ENCODE measurements at regions not wholly inside any gene's neighbourhood (a gene's known extent, or its start where the extent isn't known, plus 50 kb on each side); places are given as distances from the start of the nearest gene placed in this dataset.

DNA sequence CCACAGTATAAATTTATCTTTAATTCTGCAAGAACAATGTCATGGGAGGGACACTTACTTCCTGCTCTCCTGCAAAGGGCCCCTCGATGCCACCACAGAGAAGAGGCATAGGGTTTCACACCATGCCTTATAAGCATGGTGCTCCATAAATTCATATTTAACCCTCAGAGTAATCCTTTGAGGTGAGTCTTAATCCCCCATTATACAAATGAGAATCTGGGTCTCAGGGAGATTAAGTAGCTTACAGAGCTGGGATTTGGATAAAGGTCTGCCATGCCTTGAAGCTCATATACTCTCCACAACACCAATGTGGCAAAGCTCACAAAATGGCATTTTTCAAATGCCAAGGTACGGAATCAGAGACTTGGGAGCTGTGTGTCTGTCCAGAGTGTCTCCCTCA, 268.5 kb upstream of the CCL2 start:
- no peaks in the 10 kb centered on the region for H3K4me1 ChIP-seq (ENCODE audit: control insufficient read depth, insufficient read depth, low read length)
- H3K27me3 ChIP-seq (ENCODE audit: control insufficient read depth, insufficient read depth, low read length), result no peaks in the 10 kb centered on the region
- no peak for DNase-seq (ENCODE audit: low read depth, low spot score)
- WGBS (ENCODE audit: insufficient coverage, insufficient read length), result no CpG with 5 or more reads among the region's 2 CpGs
- no peaks in the 10 kb centered on the region for H3K9me3 ChIP-seq (ENCODE audit: control insufficient read depth, insufficient read depth, low read length)
- no peaks in the 10 kb centered on the region for H3K36me3 ChIP-seq (ENCODE audit: control insufficient read depth, insufficient read depth, low read length)
- H3K4me3 ChIP-seq (ENCODE audit: low read length), result no peak overlapping the region
- no peak overlapping the region for H3K27ac ChIP-seq (ENCODE audit: low read length)

DNA sequence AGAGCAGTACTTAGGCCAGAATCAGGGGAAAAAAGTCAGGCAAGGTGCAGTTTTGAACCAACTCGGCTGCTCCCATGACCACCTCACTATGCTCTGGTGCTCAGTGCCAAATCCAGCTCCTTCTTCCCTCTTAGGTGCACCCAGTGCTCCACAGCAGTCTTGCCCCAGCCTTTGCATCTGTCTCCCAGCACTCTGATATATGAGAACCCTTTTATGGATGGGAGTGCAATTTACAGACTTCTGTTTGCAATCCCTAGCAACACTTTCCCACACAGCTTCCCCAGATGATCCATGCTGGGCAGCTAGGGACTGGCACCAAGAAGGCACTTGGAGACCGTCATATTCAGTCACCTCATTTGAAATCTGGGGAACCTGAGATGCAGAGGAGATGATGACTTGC, 267.9 kb upstream of the CCL2 start:
- no peak for DNase-seq (ENCODE audit: low read depth, low spot score)
- Histone ChIP-seq H3K27ac (ENCODE audit: low read length) (no peak overlapping the region), H3K4me3 (ENCODE audit: low read length) (no peak overlapping the region), H3K4me1 (ENCODE audit: control insufficient read depth, insufficient read depth, low read length) (no peaks in the 10 kb centered on the region), H3K27me3 (ENCODE audit: control insufficient read depth, insufficient read depth, low read length) (no peaks in the 10 kb centered on the region), H3K9me3 (ENCODE audit: control insufficient read depth, insufficient read depth, low read length) (no peaks in the 10 kb centered on the region), H3K36me3 (ENCODE audit: control insufficient read depth, insufficient read depth, low read length) (no peaks in the 10 kb centered on the region)
- no CpG with 5 or more reads among the region's 2 CpGs for WGBS (ENCODE audit: insufficient coverage, insufficient read length)

DNA sequence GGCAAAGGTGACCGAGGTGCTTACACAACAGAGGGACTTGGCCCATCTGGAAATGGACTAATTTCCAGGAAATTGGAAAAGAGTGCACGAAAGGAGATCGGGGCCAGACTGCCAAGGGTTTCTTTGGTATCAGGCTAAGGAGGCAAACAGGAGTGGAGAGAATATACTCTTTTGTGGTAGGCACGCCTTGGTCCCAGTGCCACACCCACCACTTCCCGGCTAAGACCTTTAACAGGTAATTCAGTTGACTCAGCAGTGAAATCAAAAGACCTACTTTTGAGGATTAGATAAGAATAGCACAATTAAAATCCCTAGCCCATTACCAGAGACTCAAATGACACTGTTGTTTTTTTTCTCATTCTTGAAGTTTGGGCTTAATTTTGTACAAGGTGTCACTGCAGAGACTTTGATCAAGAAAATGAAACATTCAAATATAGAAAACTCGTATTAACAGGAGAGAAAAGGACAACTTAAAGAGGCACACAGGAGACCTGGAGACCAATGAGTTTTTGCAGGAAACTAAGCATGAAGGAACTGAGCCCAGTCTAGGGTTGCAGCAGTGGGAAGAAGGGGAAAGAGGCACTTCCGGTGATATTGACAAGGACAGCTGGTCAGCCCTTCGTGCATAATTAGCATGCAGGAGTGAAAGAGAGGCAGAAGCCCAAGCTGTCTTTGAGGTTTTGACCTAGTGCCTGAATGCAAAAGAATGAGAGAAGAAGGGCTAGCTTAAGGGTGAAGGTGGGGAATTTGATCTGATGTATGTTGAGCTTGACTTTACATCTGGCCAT, 265.5 kb upstream of the CCL2 start:
- DNase-seq (ENCODE audit: low read depth, low spot score), result no peak
- Histone ChIP-seq H3K27me3 (ENCODE audit: control insufficient read depth, insufficient read depth, low read length) (no peaks in the 10 kb centered on the region), H3K36me3 (ENCODE audit: control insufficient read depth, insufficient read depth, low read length) (no peaks in the 10 kb centered on the region), H3K4me3 (ENCODE audit: low read length) (no peak overlapping the region), H3K9me3 (ENCODE audit: control insufficient read depth, insufficient read depth, low read length) (no peaks in the 10 kb centered on the region), H3K27ac (ENCODE audit: low read length) (no peak overlapping the region), H3K4me1 (ENCODE audit: control insufficient read depth, insufficient read depth, low read length) (no peaks in the 10 kb centered on the region)
- no CpG with 5 or more reads among the region's 8 CpGs for WGBS (ENCODE audit: insufficient coverage, insufficient read length)

DNA sequence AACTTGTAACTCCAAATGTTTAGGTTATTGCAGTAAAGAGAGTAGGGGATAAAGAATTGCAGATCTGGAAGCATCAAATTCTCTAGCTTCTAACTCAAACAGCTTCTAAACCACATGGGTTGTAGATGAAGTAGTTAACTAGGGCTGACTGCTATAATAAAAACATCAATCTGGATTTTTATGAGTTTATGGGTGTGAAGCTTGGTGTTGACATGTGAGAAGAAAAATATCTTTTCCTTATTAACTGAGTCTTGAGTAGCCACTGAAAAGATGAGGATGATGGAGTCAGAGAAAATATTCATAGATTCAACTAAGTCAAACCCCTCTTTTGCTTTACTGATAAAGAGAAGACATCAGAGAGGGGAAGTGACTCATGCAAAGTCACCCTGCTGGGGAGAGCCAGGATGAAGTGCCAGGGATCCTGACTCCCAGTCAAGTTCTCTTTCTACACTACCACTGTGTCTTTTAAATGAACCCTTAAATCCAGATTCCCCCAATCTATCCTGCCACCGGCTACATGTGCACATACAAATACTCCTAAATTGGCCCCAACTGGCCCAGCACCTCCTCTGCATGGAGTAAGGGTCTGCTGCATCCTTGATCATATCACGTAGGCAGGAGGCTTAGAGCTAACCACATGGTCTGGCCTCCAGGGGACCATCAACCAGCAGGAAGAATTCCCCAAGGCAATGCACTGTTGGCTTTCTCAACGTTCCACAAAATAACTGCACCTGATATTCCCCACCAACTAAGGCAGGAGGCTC, 264.0 kb upstream of the CCL2 start:
- no peaks in the 10 kb centered on the region for H3K27me3 ChIP-seq (ENCODE audit: control insufficient read depth, insufficient read depth, low read length)
- no peak overlapping the region for H3K27ac ChIP-seq (ENCODE audit: low read length)
- no CpG with 5 or more reads among the region's 3 CpGs for whole genome bisulfite sequencing (ENCODE audit: insufficient coverage, insufficient read length)
- no peaks in the 10 kb centered on the region for H3K36me3 ChIP-seq (ENCODE audit: control insufficient read depth, insufficient read depth, low read length)
- no peak overlapping the region for H3K4me3 ChIP-seq (ENCODE audit: low read length)
- H3K9me3 ChIP-seq (ENCODE audit: control insufficient read depth, insufficient read depth, low read length), result no peaks in the 10 kb centered on the region
- H3K4me1 ChIP-seq (ENCODE audit: control insufficient read depth, insufficient read depth, low read length), result no peaks in the 10 kb centered on the region
- DNase-seq (ENCODE audit: low read depth, low spot score), result no peak

DNA sequence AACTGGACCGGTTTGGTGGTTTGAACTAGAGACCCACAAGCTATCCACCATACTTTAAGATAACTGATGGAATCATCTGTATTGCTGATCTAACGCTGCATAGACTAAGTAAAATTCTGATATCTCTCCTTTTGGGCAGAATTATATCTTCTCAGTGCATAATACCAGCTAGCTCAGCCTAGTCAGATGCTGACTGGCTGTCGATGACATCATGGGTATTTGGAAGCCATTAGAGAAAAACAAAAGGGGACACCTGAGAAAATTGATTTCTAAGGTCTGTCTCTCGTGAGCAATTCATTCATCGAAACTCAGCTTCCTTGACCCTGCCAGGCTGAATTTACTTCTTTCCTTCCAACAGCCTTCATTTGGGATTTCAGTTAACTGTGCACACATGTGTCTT, 263.0 kb upstream of the CCL2 start:
- no peak overlapping the region for H3K27ac ChIP-seq (ENCODE audit: low read length)
- no peaks in the 10 kb centered on the region for H3K9me3 ChIP-seq (ENCODE audit: control insufficient read depth, insufficient read depth, low read length)
- no peak overlapping the region for H3K4me3 ChIP-seq (ENCODE audit: low read length)
- WGBS (ENCODE audit: insufficient coverage, insufficient read length), result no CpG with 5 or more reads among the region's 5 CpGs
- H3K4me1 ChIP-seq (ENCODE audit: control insufficient read depth, insufficient read depth, low read length), result no peaks in the 10 kb centered on the region
- no peak for DNase-seq (ENCODE audit: low read depth, low spot score)
- no peaks in the 10 kb centered on the region for H3K36me3 ChIP-seq (ENCODE audit: control insufficient read depth, insufficient read depth, low read length)
- no peaks in the 10 kb centered on the region for H3K27me3 ChIP-seq (ENCODE audit: control insufficient read depth, insufficient read depth, low read length)

DNA sequence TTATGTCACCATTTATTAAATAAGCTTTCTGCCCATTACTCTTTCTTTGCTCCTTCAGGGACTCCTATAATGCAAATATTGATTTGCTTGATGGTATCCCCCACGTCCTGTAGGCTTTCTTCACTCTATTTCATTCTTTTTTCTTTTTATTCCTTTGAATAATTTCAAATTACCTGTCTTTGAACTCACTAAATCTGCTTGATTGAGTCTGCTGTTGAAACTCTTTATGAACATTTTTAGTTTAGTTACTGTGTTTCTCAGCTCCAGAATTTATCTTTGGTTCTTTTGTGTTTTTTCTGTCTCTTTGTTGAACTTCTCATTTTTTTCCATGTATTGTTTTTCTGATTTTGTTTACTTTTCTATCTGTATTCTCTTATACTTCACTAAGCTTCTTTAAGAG, 254.4 kb upstream of the CCL2 start:
- Histone ChIP-seq H3K9me3 (ENCODE audit: control insufficient read depth, insufficient read depth, low read length) (no peaks in the 10 kb centered on the region), H3K27ac (ENCODE audit: low read length) (no peak overlapping the region), H3K27me3 (ENCODE audit: control insufficient read depth, insufficient read depth, low read length) (no peaks in the 10 kb centered on the region), H3K4me3 (ENCODE audit: low read length) (no peak overlapping the region), H3K4me1 (ENCODE audit: control insufficient read depth, insufficient read depth, low read length) (no peaks in the 10 kb centered on the region), H3K36me3 (ENCODE audit: control insufficient read depth, insufficient read depth, low read length) (no peaks in the 10 kb centered on the region)
- no peak for DNase-seq (ENCODE audit: low read depth, low spot score)
- no CpG with 5 or more reads among the region's 1 CpG for WGBS (ENCODE audit: insufficient coverage, insufficient read length)

DNA sequence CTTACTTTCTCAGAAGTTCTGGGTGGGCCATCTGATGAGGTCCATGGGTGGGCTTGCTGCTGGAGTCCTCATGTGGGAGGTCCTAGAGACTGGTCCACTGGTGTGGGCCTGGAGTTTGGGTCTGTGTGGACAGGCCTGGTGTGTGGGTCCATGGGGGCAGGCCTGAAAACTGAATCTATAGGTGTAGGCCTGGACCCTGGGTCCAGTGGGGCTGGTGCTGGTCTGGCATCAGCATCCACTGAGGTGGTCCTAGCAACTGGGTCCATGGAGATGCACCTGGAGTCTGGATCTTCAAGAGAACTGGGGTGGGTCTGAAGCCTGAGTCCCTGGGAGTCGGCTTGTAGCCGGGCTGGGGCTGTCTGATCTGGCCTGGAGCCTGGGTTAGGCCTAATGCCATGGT, 253.8 kb upstream of the CCL2 start:
- no peaks in the 10 kb centered on the region for H3K27me3 ChIP-seq (ENCODE audit: control insufficient read depth, insufficient read depth, low read length)
- H3K27ac ChIP-seq (ENCODE audit: low read length), result no peak overlapping the region
- H3K9me3 ChIP-seq (ENCODE audit: control insufficient read depth, insufficient read depth, low read length), result no peaks in the 10 kb centered on the region
- no CpG with 5 or more reads among the region's 2 CpGs for WGBS (ENCODE audit: insufficient coverage, insufficient read length)
- no peak overlapping the region for H3K4me3 ChIP-seq (ENCODE audit: low read length)
- DNase-seq (ENCODE audit: low read depth, low spot score), result no peak
- no peaks in the 10 kb centered on the region for H3K36me3 ChIP-seq (ENCODE audit: control insufficient read depth, insufficient read depth, low read length)
- H3K4me1 ChIP-seq (ENCODE audit: control insufficient read depth, insufficient read depth, low read length), result no peaks in the 10 kb centered on the region

DNA sequence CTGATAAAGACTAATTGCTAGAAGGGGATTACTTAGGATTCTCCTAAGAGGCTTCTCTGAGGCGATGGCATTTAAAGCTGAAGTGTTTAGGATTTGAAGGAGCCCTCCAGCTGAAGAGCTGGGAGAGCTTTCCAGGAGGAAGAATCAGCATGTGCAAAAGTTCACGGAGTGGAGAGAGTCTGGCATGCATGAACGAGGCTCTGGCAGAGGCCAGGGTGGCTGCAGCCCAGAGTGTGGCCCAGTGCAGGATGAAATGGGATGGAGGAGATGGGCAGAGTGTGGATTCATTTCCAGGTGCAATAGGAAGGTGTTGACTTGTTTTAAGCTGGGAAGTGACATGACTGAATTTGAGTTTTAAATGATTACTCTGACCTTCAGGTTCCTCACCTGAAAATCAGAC, 249.0 kb upstream of the CCL2 start:
- Histone ChIP-seq H3K4me3 (ENCODE audit: low read length) (no peak overlapping the region), H3K27me3 (ENCODE audit: control insufficient read depth, insufficient read depth, low read length) (no peaks in the 10 kb centered on the region), H3K4me1 (ENCODE audit: control insufficient read depth, insufficient read depth, low read length) (no peaks in the 10 kb centered on the region), H3K27ac (ENCODE audit: low read length) (no peak overlapping the region), H3K9me3 (ENCODE audit: control insufficient read depth, insufficient read depth, low read length) (no peaks in the 10 kb centered on the region), H3K36me3 (ENCODE audit: control insufficient read depth, insufficient read depth, low read length) (no peaks in the 10 kb centered on the region)
- no CpG with 5 or more reads among the region's 3 CpGs for WGBS (ENCODE audit: insufficient coverage, insufficient read length)
- DNase-seq (ENCODE audit: low read depth, low spot score), result no peak

DNA sequence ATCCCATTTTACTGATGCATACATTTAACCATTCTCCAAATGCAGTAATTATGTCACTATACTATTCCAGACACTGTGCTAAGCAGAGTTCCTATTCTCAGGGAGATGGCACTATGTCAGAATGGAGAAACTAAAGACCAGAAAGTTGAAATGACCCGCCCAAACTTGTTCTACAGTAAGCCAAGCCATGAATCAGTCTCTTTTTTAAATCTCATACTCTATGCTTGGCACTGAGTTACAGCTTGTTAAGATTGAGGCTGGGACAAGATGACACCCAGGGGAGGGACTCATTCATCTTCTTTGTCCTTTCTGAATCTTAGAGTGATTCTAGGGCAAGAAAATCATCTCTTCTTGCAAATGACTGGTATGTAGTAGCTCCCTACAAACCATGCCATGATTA, 247.0 kb upstream of the CCL2 start:
- WGBS (ENCODE audit: insufficient coverage, insufficient read length), result no CpG with 5 or more reads among the region's 1 CpG
- Histone ChIP-seq H3K27ac (ENCODE audit: low read length) (no peak overlapping the region), H3K27me3 (ENCODE audit: control insufficient read depth, insufficient read depth, low read length) (no peaks in the 10 kb centered on the region), H3K9me3 (ENCODE audit: control insufficient read depth, insufficient read depth, low read length) (no peaks in the 10 kb centered on the region), H3K4me1 (ENCODE audit: control insufficient read depth, insufficient read depth, low read length) (0 out of 2 replicates have a peak, but pooled peaks cover 2% of the 10 kb centered on the region), H3K36me3 (ENCODE audit: control insufficient read depth, insufficient read depth, low read length) (no peaks in the 10 kb centered on the region), H3K4me3 (ENCODE audit: low read length) (no peak overlapping the region)
- DNase-seq (ENCODE audit: low read depth, low spot score), result no peak

DNA sequence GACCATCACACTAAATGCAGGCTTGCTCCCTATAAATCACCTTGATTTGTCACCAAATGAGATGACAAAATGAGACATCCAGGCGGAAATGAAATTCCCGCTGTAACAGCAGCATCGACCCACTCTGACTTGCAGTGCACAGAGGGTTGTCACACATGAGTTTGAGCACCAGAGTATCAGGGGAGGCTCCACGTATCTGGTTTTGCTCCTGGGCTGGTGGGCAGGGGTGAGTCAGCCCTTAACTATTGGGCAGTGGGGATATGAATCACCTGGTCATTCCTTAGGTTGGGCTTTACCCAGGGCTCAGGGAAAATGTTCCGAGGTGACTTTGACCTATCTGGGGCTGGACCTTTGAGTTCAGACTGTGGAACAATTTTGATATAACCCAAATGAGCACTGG, 245.2 kb upstream of the CCL2 start:
- Histone ChIP-seq H3K36me3 (ENCODE audit: control insufficient read depth, insufficient read depth, low read length) (no peaks in the 10 kb centered on the region), H3K27me3 (ENCODE audit: control insufficient read depth, insufficient read depth, low read length) (no peaks in the 10 kb centered on the region), H3K9me3 (ENCODE audit: control insufficient read depth, insufficient read depth, low read length) (no peaks in the 10 kb centered on the region), H3K4me3 (ENCODE audit: low read length) (no peak overlapping the region), H3K4me1 (ENCODE audit: control insufficient read depth, insufficient read depth, low read length) (0 out of 2 replicates have a peak, but pooled peaks cover 2% of the 10 kb centered on the region), H3K27ac (ENCODE audit: low read length) (no peak overlapping the region)
- no CpG with 5 or more reads among the region's 5 CpGs for WGBS (ENCODE audit: insufficient coverage, insufficient read length)
- DNase-seq (ENCODE audit: low read depth, low spot score), result no peak

All from iPS DF 6.9 (cell line).